HG02852 (cell line): ENCODE measurements at regions not wholly inside any gene's neighbourhood (a gene's known extent, or its start where the extent isn't known, plus 50 kb on each side); places are given as distances from the start of the nearest gene placed in this dataset.

ENCODE experiments used
- ATAC-seq: cut with Tn5 transposase; IDR thresholded peaks from one replicate; pipeline ENCODE4 v1.9.1; 2021; ENCODE audit warnings: mild to moderate bottlenecking, moderate library complexity; ENCODE audit not compliant: unreplicated experiment

DNA sequence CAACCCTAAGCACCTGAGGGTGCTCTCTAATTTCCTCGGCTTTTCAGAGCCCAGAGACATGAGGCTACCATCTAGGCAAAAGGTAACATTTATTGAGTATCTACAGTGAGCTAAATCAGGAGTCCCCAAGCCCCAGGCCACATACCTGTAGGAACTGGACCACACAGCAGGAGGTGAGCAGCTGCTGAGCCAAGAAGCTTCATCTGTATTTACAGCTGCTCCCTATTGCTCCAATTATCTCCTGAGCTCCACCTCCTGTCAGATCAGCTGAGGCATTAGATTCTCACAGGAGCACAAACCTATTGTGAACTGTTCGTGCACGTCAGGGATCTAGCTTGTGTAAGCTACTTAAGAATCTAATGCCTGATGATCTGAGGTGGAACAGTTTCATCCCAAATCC lies 70.2 kb downstream of the RND3 start:
- ATAC-seq = no peak

DNA sequence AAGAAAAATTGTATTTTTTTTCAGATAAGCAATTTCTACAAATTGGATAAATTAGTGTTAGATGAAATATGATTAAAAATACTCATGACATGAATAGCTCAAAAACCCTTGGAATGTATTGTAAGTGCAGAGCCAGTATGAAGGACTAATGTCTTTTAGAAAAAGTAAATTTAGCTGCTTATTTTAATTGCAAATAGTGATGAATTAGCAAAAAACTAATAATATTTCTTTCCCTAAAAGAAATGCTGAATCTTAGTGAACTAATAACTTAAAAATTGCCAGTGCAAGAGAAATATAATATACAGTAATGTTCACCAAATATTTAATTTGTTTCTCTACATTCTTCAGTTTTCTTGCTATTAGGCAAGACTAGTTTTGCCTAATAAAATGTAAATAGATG lies 72.4 kb downstream of the RND3 start:
- ATAC-seq = no peak

DNA sequence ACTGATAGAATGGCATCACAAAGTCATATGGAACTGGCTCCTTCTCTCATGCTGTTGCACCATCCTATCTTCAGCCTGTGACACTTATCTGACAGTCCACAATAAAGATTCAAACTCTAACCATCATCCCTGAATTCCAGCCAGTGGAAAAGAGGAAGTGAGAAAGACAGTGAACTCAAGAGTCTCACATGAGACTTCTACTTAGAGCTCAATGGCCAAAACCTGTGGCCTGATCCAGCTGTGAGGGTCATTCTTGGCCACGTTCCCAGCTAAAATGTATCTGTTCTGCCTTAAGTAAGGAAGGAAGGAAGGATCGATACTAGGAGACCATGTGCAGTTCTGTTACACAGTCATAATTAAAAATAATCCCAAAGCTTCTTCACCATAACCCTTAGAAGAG lies 73.6 kb downstream of the RND3 start:
- no peak for ATAC-seq

DNA sequence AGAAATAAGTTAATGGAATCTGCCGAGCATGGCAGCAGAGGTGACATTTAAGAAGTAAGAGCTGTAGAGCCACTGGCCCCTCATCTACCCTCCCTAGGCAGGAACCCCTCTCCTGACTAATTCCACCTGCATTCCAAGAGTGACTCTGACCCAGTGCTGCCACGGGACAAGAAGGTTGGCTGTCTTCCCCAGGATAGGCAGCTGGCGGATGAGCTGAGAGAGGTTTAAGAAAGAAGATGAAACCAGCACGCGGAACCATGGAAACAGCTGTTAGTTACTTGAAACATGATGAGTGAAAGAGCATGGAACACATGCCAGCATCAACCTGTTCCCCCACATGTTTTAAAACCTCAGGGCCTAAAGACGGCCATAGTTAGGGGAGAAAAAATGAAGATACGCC lies 74.1 kb downstream of the RND3 start:
- ATAC-seq = no peak

DNA sequence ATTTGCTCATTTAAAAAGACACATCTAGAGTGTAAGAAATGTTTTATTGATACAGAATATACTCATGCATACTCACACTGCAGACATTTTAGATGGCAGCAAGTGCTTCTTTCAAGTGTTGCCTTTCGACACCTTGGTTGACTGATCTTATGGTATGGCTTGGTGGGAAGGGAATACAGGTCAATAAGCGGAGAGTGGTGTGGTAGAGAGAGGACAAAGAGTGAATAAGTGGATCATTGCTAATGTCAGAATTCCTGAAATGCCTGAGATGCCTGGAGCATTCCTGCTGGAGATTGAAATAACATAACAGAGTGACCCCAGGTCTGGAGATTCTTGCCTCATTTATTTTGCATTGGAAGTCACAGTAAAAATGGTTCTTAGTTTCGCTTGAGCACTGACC lies 76.7 kb downstream of the RND3 start:
- no peak for ATAC-seq

DNA sequence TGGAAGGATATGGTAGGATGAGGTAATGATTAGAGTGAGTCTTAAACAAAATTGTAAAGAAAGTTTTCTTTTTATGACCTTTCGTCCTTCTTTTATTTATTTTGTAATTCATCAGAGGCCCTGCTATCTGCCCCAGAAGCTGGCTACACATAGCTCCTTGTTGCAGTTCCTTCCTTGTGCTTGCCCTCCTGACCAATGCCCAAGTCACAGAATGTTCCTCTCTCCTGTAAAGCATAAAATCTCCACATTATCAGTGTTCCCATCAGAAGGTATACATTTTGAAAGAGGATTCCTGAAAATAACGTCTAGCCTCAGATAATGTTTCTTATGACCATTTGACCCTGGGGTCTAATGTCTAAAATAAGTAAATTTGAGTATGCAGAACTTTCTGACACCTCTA lies 78.3 kb downstream of the RND3 start:
- ATAC-seq = no peak

DNA sequence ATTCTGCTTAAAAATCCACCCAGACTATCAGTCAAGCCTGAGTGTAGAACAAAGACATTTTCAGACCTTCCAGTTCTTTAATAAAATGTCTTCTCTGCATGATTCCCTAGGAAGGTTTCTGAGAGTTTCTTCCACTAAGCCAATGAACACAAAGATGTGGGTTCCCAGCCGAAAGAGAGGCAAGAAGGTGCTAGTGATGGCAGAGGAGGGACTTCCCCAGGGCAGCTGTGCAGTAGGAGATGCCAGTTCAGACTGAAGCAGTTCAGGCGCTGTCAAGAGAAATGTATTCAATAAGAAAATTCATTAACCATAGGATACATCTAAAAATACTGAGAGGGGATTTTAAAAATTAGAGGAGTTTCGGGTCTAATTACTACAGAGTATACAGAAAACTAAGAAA lies 83.3 kb downstream of the RND3 start:
- peak; percentile 29 for ATAC-seq

DNA sequence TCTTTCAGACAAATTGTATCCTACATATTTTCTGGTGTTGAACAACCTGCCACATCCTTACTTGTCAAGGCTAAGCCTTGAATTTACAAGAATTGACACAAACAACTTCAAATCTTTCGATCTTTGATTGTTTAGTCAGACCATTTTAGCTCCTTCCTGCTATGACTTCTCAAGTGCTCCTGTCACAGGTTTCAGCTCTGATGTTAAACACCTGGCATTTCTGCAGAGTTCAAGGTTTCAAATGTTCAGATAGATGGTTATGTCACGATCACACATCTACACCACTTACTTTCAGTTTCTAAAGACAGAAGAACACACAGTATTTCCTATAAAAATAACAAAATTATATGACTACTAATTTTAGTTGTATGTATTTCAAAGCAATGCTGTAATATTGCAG lies 84.0 kb downstream of the RND3 start:
- peak; percentile 70 for ATAC-seq

DNA sequence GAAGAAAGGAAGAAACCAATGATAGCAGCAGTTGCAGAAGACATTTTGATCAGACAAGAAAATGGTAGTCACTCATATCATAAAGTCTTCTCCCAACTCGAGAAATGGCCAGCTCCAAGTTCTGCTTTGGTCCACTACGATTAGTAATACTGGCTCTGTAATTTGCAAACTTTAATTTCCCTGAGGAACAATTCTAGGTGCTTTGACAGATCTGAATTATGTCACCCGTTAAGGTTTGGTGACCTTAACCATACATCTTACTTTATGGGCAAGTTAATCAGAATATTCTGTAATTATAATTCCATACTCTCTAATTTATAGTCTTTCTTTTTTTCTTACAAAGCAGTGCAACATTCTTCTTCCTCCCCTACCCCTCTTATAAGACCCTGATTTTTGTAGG lies 84.5 kb downstream of the RND3 start:
- ATAC-seq = no peak

DNA sequence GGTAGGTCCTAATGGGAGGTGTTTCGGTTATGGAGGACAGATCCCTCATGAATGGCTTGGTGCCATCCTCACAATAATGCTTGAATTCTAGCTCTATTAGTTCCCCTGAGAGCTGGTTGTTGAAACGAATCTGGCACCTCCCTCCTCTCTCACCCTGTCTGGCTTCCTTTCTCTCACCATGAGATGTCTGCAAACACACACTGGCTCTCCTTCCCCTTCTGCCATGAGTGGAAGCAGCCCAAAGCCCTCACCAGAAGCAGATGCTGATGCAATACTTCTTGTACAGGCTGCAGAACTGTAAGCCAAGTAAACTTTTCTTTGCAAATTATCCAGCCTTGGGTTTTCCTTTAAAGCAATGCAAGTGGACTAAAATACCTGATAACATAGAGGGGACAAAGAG lies 86.6 kb downstream of the RND3 start:
- no peak for ATAC-seq

DNA sequence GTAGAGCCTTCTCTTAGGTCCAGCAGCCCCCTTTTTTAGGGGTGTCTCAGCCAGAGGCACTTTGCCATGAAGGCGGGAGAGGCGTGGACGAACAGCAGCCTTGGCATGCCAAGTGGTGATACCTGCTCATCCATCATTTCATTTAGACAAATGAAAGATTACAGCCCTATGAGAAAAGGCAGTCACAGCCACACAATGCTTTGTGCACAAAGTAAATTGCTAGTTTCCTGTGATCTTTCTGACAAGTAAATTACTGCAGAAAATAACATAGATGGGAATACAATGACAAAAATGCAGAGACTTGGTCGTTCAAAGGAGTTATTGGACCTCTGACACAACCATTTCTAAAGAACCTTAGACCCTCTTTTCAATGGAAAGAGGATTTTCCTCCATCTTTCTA lies 94.9 kb downstream of the RND3 start:
- ATAC-seq = no peak

DNA sequence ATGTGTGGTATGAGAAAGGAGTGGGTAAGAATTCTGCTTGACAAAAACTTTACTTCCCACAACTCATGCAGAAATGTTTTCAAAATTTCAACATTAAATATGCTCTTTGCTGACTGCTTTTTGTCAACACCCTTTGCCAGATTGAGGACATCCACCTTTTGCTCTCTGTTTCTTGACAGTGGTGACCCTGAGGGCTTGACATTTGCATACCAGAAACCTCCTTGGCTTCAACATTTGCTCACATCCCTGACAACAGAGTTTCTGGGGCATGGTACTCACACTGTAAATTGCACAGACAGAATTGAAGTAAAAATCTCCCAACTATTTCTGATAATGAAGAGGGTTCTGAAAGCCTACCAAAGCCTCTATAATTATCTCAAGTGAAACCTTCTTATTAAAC lies 95.7 kb downstream of the RND3 start:
- ATAC-seq = no peak

DNA sequence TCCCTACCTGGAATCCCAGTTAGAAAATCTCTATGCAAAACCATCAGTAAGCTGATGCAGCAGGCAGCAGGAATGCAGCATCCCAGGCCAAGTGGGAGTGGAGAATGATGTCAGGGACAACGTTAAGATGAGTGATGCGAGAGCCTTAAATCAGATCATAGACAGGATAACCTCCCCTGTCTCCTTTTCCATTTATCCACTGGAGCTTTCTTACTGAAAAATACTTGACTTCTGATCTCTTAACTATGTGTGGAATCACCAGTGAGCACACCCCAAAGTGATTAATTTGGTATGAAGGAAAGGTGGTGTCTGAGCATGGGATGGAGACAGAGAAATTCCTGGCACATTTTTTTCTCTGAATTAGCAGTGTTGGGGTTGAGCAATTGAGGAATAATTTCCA lies 98.0 kb downstream of the RND3 start:
- ATAC-seq = no peak

DNA sequence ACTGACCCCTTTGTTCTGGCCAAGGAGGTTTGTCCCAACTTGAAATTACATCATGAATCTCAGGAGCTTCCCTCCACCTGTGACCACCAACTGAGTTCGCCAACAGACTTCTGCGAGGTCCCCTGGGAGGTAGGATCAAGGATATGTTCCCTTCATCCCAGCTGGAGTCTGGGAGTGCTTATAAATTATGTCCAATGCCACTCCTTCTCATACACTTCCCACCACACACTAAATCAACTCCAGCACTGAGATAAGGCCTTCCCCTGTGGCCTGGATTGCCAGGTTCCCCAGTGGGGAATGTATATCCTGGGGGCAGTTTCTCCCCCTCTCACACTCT lies 99.2 kb downstream of the RND3 start:
- ATAC-seq = no peak

DNA sequence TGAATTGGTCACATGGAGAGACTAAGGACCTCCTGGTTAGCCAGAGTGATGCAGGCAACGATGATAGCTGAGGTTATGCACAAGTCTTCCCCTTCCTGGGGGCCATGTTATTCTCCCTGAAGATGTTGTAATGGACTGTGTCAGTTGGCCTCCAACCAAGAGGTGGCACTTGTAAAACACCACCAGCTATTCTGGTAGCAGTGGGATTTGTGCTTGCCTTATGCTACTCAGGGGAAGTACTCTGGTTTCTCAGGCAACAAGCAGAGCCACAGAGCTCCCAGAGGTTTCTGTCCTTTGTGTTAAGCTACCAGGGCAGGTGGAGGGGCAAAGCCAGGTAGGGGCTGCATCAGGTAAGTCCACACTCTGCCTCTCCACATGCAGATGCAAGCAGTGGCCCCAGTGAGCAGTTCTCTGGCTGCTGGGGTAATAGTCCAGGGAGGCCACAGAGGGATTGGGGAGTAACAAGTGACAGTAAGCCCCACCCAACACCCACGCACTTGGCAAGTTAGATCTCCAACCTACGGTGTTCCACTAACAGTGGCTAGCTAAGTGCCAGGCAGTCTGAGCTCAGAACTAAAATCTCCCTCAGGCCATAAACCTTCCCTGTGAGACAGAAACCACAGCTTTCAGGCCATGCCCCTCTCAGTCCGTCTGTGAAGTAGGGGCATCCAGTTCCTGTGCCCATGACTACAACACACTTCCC lies 99.7 kb downstream of the RND3 start:
- no peak for ATAC-seq

DNA sequence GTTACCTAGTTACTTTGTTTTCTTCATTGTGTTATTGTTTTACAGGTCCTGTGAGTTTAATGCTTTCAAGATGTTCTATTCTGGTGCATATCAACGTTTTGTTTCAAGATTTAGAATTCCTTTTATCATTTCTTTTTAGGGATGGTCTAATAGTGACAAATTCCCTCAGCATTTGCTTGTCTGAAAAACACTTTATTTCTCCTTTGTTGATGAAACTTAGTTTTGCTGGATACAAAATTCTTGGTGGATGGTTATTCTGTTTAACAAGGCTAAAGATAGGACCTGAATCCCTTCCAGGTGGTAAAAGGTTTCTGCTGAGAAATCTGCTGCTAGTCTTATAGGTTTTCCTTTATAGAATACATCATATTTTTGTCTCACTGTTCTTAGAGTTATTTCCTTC lies 102.3 kb downstream of the RND3 start:
- no peak for ATAC-seq

DNA sequence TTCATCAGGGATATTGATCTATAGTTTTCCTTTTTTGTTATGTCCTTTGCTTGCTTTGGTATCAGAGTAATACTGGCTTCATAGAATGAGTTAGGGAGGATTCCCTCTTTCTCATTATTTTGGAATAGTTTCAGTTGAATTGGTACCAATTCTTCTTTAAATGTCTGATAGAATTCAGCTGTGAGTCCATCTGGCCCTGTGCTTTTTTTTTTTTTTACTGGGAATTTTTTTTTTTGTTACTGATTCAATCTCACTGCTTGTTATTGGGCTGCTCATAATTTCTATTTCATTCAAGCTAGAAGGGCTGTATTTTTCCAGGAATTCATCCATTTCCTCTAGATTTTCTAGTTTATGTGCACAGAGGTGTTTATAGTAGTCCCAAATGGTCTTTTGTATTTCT lies 103.9 kb downstream of the RND3 start:
- ATAC-seq = no peak

DNA sequence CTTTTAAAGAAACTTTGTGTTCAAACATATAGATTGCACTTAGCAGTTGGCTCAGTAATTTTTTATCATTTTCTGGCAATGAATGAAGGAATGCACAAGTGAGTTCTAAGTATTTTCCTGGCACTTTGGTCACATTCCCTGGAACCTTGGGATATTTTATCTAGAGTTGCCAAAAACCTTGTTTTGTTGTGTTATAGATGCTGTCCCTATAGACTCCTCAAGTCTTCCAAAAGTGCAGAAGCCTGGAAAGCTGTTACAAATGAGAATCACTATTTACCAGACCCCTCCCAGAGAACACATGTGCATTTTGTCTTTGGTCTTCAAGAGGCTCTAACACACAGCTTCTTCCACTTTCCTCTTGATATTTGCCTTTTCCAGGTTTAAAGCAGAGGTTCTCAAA lies 108.3 kb downstream of the RND3 start:
- ATAC-seq = no peak

DNA sequence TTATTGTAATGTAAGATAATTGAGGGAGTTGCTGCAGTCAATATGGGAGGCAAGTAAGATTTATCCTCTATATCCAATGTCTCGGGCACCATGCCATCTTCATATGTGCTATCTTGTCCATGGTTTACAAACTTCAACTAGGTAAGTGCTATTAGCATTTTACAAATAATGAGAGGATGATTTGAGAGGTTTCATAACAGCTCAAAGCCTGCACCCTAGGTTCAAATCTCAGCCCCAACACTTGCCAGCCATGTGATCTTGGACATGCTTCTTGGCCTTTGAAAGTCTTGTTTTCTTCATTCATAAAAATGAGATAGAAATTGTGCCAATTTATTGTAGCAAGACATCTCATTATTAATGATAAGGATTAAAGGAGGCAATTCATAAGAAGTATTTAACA lies 108.8 kb downstream of the RND3 start:
- ATAC-seq = no peak

DNA sequence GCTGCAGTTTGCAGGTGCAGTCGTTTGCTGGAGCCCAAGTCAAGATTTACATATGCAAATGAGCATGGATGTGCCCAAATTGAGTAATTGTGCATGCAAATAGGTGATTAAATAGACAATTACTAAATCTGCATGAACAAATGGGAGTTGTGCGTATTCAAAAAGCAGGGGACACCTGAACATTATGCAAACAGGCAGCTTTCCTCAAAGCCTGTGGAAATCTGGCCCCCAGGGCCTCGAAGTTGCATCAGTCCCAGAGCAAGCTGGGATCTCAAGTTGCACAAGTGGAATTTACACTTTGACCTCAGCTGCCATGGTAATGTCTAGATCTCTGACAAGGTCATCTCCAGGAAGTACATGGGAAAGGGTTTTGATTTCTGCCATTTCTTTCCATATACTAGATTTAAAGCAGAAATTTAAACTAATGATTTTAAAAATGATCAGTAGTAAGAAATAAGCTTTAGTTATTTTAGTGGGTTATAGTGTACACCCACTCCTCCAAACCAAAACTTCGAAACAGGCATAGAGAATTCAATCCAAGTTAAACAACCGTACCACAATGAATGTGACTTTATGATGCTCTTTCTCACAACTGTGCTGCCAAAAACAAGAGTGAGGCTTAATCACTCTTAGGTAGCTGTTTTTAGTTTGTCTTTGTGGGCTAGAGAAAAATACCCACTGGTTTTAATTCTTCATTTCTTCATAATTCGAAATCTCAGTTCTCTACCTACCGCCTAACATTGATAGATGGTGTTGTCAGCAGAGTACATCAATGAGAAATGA lies 110.7 kb downstream of the RND3 start:
- ATAC-seq = no peak

DNA sequence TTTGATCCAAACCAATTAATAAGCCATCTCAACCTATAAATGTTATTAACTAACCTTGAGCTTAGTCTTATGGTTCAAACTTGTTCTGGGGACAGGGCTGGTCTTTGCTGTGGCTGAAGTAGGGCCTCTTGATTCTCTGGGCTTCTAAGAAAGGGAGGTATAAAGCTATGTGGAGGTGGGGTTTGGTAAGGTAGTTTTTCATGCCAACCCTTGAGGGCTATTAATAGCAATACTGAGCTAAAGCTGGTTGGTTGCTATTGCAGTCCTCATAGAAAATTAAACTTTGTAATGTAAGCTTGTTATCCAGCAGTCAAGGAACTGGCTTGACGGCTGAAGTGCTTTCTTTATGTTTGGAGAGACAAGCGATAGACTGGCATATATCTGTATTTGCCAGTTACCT lies 112.1 kb downstream of the RND3 start:
- ATAC-seq = no peak

DNA sequence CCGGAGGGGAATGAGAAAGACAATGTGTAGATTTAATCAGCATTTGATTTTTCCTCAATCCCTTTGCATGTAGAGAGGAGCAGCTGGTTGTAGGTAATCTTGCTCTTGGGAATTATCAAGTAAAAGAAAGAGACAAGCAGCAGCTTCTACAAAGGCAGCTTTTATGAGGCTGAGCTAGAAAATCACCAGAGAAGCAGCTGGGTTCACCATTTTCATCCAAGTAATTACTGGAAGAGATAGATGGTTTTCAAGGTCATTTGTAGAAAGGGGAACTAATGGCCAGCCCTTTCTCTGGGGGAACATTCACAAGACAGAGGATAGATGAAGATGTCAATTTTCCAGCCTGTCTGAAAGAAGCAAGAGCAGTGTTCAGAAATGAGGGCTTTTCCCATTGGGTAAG lies 113.0 kb downstream of the RND3 start:
- no peak for ATAC-seq

DNA sequence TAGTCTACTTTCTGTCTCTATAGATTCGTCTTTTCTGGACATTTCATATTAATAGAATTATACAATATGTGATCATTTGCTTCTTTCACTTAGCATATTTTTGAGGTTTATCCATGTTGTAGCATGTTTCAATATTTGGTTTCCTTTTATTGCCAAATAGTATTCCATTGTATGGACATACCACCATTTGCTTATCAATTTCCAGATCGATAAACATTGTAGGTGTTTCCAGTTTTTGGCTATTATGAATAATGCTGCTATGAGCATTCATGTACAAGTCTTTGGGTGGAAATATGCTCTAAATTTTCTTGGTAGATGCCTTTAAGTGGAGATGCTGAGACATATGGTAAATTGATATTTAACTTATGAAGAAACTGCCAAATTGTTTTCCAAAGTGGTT lies 114.1 kb downstream of the RND3 start:
- ATAC-seq = no peak
